ENCODE measurements at regions not wholly inside any gene's neighbourhood (a gene's known extent, or its start where the extent isn't known, plus 50 kb on each side); places are given as distances from the start of the nearest gene placed in this dataset.

- H3K79me1 ChIP-seq (ENCODE audit: low read depth in 1 of 2, low read length in 2 of 2) = no peaks in the 10 kb centered on the region
- H3K4me2 ChIP-seq (ENCODE audit: low read depth, low read length) = no peak overlapping the region
- ATAC-seq (ENCODE audit: low read depth) = no peak
- in situ Hi-C loops (cut with MboI; ENCODE audit: low sequenced_read_pairs) (no loop called here), dilution Hi-C loops (cut with HindIII; ENCODE audit: low sequenced_read_pairs, unreplicated experiment) (no loop called here), intact Hi-C loops (cut with micrococcal nuclease) (no loop called here)
- H3K56ac ChIP-seq (ENCODE audit: extremely low read depth, insufficient read depth, low read length) = no peak overlapping the region
- H4K91ac ChIP-seq (ENCODE audit: insufficient read depth, low read depth, low read length) = no peak overlapping the region
- H3K9ac ChIP-seq (ENCODE audit: low read depth, low read length) = no peak overlapping the region
- H2AK5ac ChIP-seq (ENCODE audit: low read depth, low read length) = no peak overlapping the region
- H3K9me3 ChIP-seq (ENCODE audit: control insufficient read depth, insufficient read depth, low read length) = peaks cover 13% of the 10 kb centered on the region
- no TSS peak for BruUV-seq (replicated peaks)
- no CpG with 5 or more reads among the region's 2 CpGs for WGBS, 2 experiments (ENCODE audit: extremely low coverage in 2 of 2, insufficient read length in 1 of 2)
- H3K27me3 ChIP-seq (ENCODE audit: control insufficient read depth, insufficient read depth, low read length) = no peaks in the 10 kb centered on the region
- H3K27ac ChIP-seq (ENCODE audit: insufficient read depth, low read length) = no peak overlapping the region
- H3K23ac ChIP-seq (ENCODE audit: low read depth, low read length) = no peak overlapping the region
- H3K4me3 ChIP-seq (ENCODE audit: insufficient read depth, low read depth, low read length) = no peak overlapping the region
- no peaks in the 10 kb centered on the region for H4K20me1 ChIP-seq (ENCODE audit: insufficient read depth, low read length)
- H3K18ac ChIP-seq (ENCODE audit: low read depth, low read length) = no peak overlapping the region
- H3K4ac ChIP-seq (ENCODE audit: low read depth, low read length) = no peak overlapping the region
- ChIA-PET CTCF (no interaction called here), POLR2A (ENCODE audit: unreplicated experiment) (no interaction called here)
- TF ChIP-seq BHLHE40 (IDR thresholded peaks at IDR 0.05; ENCODE audit: low read depth, low read length) (no peak), CTCF (conservative IDR thresholded peaks at IDR 0.05; ENCODE audit: low read depth, low read length) (no peak), RCOR1 (IDR thresholded peaks at IDR 0.05; ENCODE audit: insufficient replicate concordance, low read length) (no peak)
- no peak overlapping the region for H2AK9ac ChIP-seq (replicated peaks; ENCODE audit: low read depth, low read length, poor library complexity)
- no peak overlapping the region for H4K8ac ChIP-seq (ENCODE audit: low read depth in 2 of 2, low read length in 2 of 2)
- H2BK15ac ChIP-seq (ENCODE audit: low read depth, low read length) = no peak overlapping the region
- H4K5ac ChIP-seq (ENCODE audit: low read depth, low read length) = no peak overlapping the region
- H3K9me1 ChIP-seq (ENCODE audit: insufficient read depth, low read length) = no peaks in the 10 kb centered on the region
- H3K14ac ChIP-seq (replicated peaks; ENCODE audit: low read depth, low read length) = no peak overlapping the region
- no peak overlapping the region for H2BK120ac ChIP-seq (ENCODE audit: low read depth, low read length)
- H3K36me3 ChIP-seq (ENCODE audit: control insufficient read depth, insufficient read depth, low read length) = no peaks in the 10 kb centered on the region
- no peak for DNase-seq
- H2BK20ac ChIP-seq (ENCODE audit: low read depth, low read length) = no peak overlapping the region
- H2BK5ac ChIP-seq (ENCODE audit: low read depth, low read length, poor library complexity, severe bottlenecking) = no peak overlapping the region
- no peaks in the 10 kb centered on the region for H3K4me1 ChIP-seq (ENCODE audit: control insufficient read depth, insufficient read depth, low read length)
- H2AFZ ChIP-seq (replicated peaks; ENCODE audit: low read length, poor library complexity) = no peak overlapping the region
Measured at GRCh38 chr5:155263381-155263780, 249.8 kb downstream of the KIF4B start.
